Activated naive CD4-positive, alpha-beta T cell treated with anti-CD3 and anti-CD28 coated beads, Interleukin-2, amount 50 U/mL, for 72 hours (primary cell): ENCODE measurements at regions not wholly inside any gene's neighbourhood (a gene's known extent, or its start where the extent isn't known, plus 50 kb on each side); places are given as distances from the start of the nearest gene placed in this dataset.
"Not testable (repeated sequence)": the region's sequence is repeated elsewhere in the genome, so short reads cannot be mapped to it uniquely, and the experiment has no call there.

Experiments
- ATAC-seq, 2 donors: fragments of 150-1000 bp; cut with Tn5 transposase; 2 replicates each; pipeline ENCODE4 v1.10.0; 2021; ENCODE audit warnings: mild to moderate bottlenecking in 2 of 2, moderate library complexity in 2 of 2
- DNase-seq, 2 donors: peaks; one replicate each; pipeline ENCODE4 v3.0.0; 2021 to 2022; ENCODE audit warnings: low spot score in 2 of 2
- H3K27ac Mint-ChIP-seq, 2 donors: one replicate each; pipeline ENCODE4 v1.8.0; 2022; ENCODE audit warnings: mild to moderate bottlenecking in 2 of 2, mixed read lengths in 2 of 2
- H3K36me3 Mint-ChIP-seq, 2 donors: one replicate each; pipeline ENCODE4 v1.8.0; 2022; ENCODE audit warnings: mixed read lengths in 2 of 2
- H3K9me3 Mint-ChIP-seq, 2 donors: one replicate each; pipeline ENCODE4 v1.8.0; 2022; ENCODE audit warnings: mixed read lengths in 2 of 2

DNA sequence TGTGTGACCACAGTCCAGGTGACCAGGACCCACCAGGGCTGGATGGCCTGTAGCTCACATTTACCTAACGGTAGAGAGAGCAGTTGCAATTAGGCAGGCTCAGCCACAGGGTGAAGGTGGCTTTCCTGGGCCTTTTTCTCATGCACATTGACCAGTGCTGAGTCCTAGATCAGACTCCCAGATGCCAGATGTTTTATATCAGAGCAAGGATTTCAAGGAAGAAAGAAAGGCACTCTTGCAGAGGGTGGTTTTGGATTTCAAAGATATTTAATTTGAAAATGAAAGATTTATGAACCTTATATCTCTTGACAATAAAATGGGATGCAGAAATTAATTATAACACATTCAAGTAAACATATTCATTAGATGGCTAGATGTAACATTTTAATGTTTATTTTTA is 694.2 kb upstream of the GYPC start:
- ATAC-seq (no peak), DNase-seq (no peak)
- Mint-ChIP-seq H3K27ac (no peak overlapping the region), H3K36me3 (no peaks in the 10 kb centered on the region), H3K9me3 (peaks cover 8% of the 10 kb centered on the region in 2 donors)

DNA sequence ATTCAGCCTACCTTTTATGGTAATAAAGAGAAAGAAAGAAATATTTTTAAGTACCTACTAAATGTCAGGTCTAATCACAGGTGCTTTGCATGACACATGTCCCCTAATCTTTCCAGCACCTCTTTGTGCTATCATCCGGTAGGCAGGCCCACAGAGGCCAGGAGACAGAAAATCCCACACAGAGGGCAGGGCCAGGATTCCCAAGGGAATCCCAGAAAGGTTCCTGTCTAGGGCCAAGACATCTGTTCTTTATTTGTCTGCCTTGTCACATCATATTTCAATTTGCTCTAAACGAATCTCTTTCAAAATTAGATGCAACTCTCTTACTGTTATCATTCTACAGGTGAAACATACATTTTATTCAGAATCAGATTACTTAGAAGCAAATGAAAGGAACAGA is 676.1 kb upstream of the GYPC start:
- ATAC-seq = no peak
- Mint-ChIP-seq H3K27ac (no peak overlapping the region), H3K36me3 (no peaks in the 10 kb centered on the region), H3K9me3 (peaks cover 0 to 6% of the 10 kb centered on the region in 2 donors)
- DNase-seq = no peak

DNA sequence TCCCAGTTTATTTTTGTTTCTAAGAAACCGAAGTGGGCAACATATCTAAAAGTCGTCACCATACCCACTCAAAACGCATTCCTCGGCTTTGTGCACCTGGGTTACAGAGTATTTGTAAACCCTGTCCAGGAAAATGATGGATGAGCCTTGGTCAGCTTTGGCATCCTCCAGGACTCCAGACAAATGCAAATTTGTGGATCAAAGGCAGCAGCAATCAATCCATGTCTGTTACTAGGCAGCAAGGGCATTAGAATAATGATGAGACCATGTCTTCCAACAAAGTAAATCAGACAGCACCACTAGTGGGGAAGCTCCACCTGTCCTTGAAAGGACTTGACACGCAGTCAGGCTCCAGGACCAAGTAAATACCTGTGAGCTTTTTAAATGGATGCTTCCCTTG is 672.6 kb upstream of the GYPC start:
- no peak overlapping the region for H3K27ac Mint-ChIP-seq
- ATAC-seq (no peak), DNase-seq (no peak)
- H3K9me3 Mint-ChIP-seq = peaks cover 0 to 13% of the 10 kb centered on the region in 2 donors
- no peaks in the 10 kb centered on the region for H3K36me3 Mint-ChIP-seq

DNA sequence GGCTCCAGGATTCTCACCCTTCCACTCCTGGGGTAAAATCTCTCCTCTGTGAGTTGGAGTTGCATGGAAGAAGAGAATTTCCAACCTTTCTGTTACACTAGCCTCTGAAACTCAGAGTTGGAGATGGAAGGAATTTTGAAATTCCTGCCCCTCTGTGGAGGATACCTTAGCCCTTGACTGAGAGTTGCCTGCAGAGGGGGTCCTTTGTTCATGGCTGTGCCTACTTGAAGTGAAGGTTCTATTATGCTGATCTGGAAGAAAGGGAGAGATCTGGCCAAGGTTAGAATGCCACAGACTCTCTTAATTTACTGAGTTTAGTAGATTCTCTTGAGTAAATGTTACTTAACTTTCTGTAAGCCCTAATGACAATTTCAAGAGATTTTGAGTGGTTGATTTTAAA is 626.6 kb upstream of the GYPC start:
- no peak for DNase-seq
- Mint-ChIP-seq H3K27ac (no peak overlapping the region), H3K9me3 (peaks cover 8 to 9% of the 10 kb centered on the region in 2 donors), H3K36me3 (no peaks in the 10 kb centered on the region)
- no peak for ATAC-seq

DNA sequence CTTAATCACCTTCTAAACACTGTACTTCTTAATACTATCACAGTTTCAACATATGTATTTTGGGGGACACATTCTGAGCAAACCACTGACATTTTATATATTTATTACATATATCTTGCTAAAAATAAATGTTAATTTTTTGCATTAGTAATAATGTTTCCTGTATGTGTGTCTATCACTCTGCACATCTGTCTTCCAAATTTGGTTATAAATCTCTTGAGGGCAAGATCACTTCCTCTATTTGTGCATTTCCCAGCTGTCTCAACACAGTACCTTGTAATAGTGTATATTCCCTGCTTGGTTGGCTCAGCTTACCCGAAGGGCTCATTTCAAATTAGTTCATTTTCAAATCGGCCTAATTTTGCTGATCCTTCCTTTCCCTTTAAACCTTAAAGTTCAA is 617.1 kb upstream of the GYPC start:
- Mint-ChIP-seq H3K9me3 (peaks cover 0 to 12% of the 10 kb centered on the region in 2 donors), H3K27ac (no peak overlapping the region), H3K36me3 (no peaks in the 10 kb centered on the region)
- DNase-seq (no peak), ATAC-seq (no peak)

DNA sequence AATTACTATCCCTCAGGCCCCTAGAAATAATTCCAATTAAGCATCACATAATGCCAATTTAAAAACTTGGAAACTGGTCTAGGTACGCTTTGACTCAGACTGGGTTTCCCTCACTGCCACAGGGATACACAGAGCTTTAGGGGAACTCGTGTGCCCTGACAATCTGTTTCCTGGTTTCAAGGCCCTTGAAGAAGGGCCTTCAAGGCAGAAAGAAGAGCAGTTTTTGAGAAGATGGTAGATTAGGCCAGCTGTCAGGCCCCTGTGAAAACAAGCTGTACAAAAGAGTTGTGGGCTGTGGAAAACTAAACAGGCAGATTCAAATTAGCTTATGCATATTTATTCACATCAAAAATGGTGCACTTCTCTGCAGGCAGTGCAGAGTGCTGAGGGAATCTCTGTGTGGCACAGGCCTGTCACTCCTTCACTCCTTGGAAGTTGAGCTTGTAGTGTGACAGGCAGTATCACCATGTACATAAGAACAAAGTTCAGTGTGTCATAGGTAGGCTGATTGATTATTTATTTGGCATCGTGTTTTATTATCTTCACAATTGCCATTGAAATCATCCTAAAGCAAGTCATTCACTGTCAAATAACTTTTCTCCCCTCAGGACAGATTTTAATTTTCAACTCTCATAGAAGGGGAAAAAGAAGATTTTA is 614.4 kb upstream of the GYPC start:
- Mint-ChIP-seq H3K27ac (no peak overlapping the region), H3K36me3 (no peaks in the 10 kb centered on the region), H3K9me3 (peaks cover 0 to 6% of the 10 kb centered on the region in 2 donors)
- DNase-seq (no peak), ATAC-seq (no peak)

DNA sequence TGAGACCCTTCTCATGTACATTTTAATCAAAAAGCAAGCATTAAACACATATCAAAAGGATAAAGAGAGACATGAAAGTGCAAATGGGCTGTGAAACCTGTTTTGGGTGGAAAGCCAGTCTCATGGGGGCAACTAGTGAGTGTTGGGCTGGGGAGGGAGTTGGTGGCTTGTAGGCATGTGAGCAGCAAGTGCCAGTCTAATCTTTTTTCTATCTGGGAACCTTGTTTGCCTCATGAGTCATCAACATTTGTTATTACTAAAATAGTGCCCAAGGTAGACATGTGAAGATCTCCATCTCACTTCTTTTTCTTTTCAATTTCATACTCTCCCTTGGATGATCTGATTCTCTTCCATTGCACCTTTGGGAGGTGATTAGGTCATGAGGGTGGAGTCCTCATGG is 613.9 kb upstream of the GYPC start:
- DNase-seq (no peak), ATAC-seq (no peak)
- Mint-ChIP-seq H3K9me3 (peaks cover 0 to 6% of the 10 kb centered on the region in 2 donors), H3K36me3 (no peaks in the 10 kb centered on the region), H3K27ac (no peak overlapping the region)

DNA sequence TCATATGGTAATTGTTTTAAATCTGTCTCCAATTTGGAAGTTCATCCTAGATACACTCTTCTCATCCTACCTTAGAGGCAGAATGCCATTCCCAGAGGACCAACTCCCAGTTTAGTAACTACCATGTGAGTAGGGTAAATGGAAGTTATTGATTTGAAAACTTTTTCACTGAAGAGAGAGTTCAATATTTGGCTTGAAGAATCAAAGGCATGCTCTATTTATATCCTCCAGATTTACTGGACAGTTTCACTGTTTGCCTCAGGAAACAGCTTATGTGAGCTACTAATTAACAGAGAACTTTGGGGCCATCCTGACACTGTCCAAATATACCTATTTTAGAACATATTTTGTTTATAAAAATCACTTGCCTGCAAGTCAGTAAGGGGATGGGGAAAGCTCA is 607.2 kb upstream of the GYPC start:
- Mint-ChIP-seq H3K36me3 (peaks cover 0 to 7% of the 10 kb centered on the region in 2 donors), H3K9me3 (peaks cover 13 to 20% of the 10 kb centered on the region in 2 donors), H3K27ac (no peak overlapping the region)
- no peak for ATAC-seq
- no peak for DNase-seq

DNA sequence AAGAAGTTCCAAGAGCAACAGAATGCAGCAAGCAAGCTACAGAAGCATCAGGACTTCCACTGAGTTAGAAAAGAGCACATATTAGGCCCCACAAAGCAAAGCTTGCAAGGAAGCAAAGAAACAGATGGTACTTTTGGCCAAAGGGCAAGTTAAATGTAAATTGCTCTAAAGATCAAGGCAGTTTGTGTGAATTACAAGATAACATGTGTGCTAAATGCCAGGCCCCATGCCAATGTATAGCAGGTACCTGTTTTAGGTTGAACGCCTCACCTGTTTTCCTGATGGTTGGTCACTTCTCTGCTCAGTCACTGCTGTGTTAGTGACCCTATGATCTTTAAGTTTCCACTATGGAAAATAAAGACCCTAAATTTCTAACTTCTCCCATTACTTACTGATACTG is 606.5 kb upstream of the GYPC start:
- DNase-seq (no peak), ATAC-seq (no peak)
- Mint-ChIP-seq H3K36me3 (peaks cover 0 to 7% of the 10 kb centered on the region in 2 donors), H3K9me3 (peaks cover 13 to 27% of the 10 kb centered on the region in 2 donors), H3K27ac (no peak overlapping the region)

DNA sequence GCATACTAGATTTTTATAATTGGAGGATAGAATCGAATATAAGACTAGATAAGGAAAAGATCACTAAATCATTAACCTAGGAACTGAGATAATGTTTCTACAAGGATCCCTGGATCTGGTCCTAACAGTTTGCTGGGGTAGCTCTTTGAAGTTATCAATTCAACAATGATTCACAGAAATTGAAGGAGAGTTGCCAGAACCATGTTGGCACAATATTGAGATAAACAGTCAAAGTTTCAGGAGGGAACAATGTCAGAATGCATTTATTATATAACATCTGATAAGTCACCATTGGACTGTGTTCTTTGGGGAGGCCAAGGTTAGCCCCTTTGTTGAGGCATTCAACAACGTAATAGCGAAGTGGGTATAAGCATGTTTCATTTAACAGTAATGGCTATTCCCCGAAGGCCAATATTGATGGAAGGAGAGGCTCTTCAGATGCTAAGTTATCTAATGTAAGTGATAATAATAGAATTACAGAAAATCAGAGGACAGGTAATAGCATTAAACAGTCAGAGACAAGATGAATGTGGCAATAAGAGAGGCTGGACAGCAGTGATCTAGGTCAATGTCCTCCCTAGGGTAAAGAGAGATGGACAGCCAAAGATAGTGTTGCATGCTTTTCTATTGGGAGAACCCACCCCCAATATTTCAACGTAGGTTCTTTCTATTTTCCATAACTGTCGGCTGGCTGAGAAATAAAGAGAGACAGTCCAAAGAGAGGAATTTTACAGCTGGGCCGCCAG is 604.8 kb upstream of the GYPC start:
- Mint-ChIP-seq H3K36me3 (peaks cover 0 to 16% of the 10 kb centered on the region in 2 donors), H3K9me3 (peaks cover 22 to 36% of the 10 kb centered on the region in 2 donors), H3K27ac (no peak overlapping the region)
- ATAC-seq (no peak), DNase-seq (no peak)

DNA sequence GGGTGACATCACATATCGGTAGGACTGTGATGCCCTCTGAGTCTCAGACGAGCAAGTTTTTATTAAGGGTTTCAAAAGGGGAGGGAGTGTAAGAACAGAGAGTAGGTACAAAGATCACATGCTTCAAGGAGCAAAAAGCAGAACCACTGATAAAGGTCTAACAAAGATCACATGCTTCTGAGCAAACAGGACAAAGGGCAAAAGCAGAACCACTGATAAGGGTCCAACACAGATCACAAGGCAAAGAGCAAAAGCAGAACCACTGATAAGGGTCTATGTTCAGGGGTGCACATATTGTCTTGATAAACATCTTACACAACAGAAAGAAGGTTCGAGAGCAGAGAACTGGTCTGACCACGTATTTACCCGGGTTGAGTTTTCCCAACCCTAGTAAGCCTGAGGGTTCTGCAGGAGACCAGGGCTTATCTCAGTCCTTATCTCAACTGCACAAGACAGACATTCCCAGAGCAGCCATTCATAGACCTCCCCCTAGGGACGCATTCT is 604.2 kb upstream of the GYPC start:
- not testable (repeated sequence) for DNase-seq, H3K27ac Mint-ChIP-seq, ATAC-seq
- H3K9me3 Mint-ChIP-seq = peaks cover 24 to 36% of the 10 kb centered on the region in 2 donors
- peaks cover 0 to 16% of the 10 kb centered on the region in 2 donors for H3K36me3 Mint-ChIP-seq

DNA sequence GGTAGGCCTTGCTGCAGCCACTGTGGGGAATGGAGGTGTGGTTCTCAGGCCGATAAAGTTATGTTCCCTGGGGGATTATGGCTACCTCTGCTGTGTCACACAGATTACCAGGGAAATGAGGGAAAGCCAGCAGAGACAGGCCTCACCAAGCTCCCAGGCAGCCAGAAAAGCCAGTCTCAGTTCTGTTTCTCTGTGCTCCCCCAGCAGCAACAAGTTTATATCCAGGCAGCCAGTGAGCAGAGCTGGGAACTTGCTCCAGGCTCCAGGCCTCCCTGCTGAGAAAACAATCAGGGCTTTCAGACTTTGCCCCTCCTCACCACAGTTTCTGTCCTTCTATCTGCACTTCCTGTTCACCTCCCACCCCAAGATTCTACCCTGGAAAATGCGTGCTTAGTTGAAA is 596.6 kb upstream of the GYPC start:
- DNase-seq = no peak
- peaks cover 0 to 32% of the 10 kb centered on the region in 2 donors for H3K36me3 Mint-ChIP-seq
- no peak for ATAC-seq
- no peak overlapping the region for H3K27ac Mint-ChIP-seq
- H3K9me3 Mint-ChIP-seq = peaks cover 36 to 44% of the 10 kb centered on the region in 2 donors

DNA sequence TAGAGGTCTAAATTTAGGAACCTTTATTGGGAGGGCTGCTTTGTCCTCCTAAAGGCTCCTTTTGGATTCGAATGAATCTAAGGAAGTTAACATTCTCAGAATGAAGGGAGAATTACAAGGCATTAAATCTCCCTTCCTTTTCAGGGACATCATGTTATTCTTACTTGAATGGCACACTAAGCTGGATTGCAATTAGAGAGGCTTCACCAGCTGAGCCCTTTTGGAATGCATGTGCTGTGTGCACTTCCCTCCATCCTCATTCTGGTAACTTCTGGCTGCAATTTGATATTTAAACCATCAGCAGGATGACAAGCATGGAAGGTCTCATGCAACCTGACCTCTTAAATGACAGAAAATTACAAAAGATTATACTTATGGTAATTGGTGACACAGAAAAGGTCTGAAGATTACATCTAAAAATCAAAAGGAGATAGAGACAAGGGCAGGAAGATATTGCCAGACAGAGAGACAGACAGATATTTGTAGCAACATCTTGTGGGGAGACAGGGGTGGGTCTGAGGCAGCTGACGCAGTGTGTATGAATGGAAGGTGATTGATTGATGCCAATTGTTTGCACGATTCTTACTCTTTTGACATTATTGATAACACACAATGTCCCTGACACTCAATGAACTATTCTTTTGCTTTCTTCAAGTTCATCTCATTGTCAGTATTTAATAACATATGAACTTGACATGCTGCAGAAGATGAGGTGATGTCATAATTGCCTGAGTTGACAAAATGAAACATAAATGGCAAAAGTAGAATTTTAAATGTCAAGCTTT is 570.8 kb upstream of the GYPC start:
- no peaks in the 10 kb centered on the region for H3K36me3 Mint-ChIP-seq
- H3K9me3 Mint-ChIP-seq = peaks cover 5 to 6% of the 10 kb centered on the region in 2 donors
- no peak for ATAC-seq
- DNase-seq = no peak
- H3K27ac Mint-ChIP-seq = no peak overlapping the region

DNA sequence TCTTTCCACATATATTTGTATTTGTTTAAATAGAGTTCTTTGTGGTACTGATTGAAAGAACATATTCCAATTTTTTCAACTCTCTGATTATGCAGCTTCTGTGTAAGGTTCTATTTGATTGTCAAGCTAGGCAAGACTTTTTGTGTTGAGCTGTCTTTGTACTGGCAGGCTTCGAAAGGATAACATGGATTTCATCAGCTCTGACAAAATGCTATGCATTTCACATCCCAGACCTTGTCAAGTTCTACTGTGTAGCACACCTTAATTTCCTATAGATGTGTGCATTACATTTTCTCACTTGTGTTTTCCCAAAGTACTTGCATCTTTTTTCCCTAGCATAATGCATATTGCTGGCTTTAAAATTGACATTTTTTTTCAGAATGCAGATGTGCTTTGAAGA is 555.0 kb upstream of the GYPC start:
- ATAC-seq = no peak
- H3K27ac Mint-ChIP-seq = no peak overlapping the region
- no peaks in the 10 kb centered on the region for H3K36me3 Mint-ChIP-seq
- no peak for DNase-seq
- peaks cover 9 to 13% of the 10 kb centered on the region in 2 donors for H3K9me3 Mint-ChIP-seq

DNA sequence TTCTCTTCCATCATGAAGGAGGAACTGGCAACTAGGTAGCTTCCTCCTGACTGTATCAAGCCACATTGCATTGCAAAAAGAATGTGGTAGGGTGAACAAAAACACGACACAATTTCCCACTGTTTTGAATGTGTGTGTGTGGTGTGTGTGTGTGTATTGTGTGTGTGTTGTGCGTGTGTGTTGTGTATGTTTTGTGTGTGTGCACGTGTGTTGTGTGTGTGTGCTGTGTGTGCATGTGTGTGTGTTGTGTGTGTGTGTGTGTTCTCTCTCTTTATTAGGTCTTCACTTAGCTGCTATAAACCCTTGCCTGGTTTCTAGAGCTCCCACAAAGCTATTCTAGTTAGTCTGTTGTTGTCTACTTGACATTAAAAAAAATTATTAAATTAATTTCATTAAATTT is 550.0 kb upstream of the GYPC start:
- Mint-ChIP-seq H3K9me3 (peaks cover 14 to 15% of the 10 kb centered on the region in 2 donors), H3K27ac (no peak overlapping the region), H3K36me3 (no peaks in the 10 kb centered on the region)
- DNase-seq (no peak), ATAC-seq (no peak)

DNA sequence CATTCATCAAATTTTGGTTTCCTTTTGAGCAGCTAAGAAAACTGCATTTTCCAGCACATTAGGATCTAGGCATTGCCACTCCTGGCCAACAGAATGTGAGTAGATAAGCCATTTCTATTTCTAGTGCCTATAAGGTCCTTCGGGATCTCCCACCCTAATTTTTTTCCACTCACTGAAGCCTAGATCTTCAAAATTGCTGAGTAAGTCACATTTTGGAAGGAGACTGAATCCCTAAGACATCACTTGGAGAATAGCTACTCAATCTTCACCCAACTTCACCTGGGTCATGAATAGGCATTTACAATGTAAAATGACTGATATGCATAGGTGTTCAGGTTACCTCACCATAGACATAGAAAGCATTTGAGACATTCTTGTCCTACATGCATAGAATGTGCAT is 548.1 kb upstream of the GYPC start:
- peaks cover 10 to 12% of the 10 kb centered on the region in 2 donors for H3K9me3 Mint-ChIP-seq
- H3K36me3 Mint-ChIP-seq = no peaks in the 10 kb centered on the region
- DNase-seq = no peak
- no peak overlapping the region for H3K27ac Mint-ChIP-seq
- no peak for ATAC-seq

DNA sequence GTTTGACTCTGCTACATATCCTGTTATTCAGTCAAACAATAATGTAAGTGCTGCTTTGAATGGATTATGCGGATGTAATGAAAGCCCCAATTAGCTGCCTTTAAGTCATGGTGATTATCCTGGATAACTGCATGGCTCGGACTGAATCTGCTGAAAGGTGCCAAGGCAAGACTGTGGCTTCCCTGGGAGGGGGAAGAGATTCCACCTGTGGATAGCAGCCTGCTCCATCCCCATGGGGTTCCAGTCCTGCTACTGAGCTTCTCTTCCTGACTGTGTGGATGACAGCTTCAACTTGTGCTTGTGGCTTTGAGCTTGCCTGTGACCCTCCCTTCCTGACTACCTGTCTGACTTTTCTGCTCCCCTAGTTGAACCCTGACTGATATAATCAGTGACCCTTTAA is 540.0 kb upstream of the GYPC start:
- Mint-ChIP-seq H3K27ac (no peak overlapping the region), H3K36me3 (no peaks in the 10 kb centered on the region), H3K9me3 (peaks cover 0 to 4% of the 10 kb centered on the region in 2 donors)
- no peak for ATAC-seq
- DNase-seq = no peak
